GM10248 (cell line): ENCODE measurements at regions not wholly inside any gene's neighbourhood (a gene's known extent, or its start where the extent isn't known, plus 50 kb on each side); places are given as distances from the start of the nearest gene placed in this dataset.

Experiments used
- CTCF ChIA-PET: fragments of 300-600 bp; sonication (Branson Sonifier 250); formaldehyde crosslinking; extraction: SDS; loops from one replicate; lab custom pipeline; 2021; ENCODE audit warnings: antibody characterized with exemption; lab: Yijun Ruan, JAX
- POLR2A ChIA-PET: fragments of 350-650 bp; sonication (Branson Sonifier 250); formaldehyde crosslinking; extraction: SDS; loops from one replicate; lab custom pipeline; 2020; ENCODE audit warnings: antibody characterized with exemption; lab: Yijun Ruan, JAX
- DNase-seq: peaks from one replicate; pipeline ENCODE4 v3.0.0; 2012; ENCODE audit errors: extremely low spot score
- TF ChIP-seq, protein P1 (sequence below): IDR thresholded peaks from 2 replicates; pipeline ENCODE4 v1.5.1; 2012; ENCODE audit warnings: mild to moderate bottlenecking, low read depth; ENCODE audit errors: extremely low read depth, missing control alignments, control extremely low read depth

DNA sequence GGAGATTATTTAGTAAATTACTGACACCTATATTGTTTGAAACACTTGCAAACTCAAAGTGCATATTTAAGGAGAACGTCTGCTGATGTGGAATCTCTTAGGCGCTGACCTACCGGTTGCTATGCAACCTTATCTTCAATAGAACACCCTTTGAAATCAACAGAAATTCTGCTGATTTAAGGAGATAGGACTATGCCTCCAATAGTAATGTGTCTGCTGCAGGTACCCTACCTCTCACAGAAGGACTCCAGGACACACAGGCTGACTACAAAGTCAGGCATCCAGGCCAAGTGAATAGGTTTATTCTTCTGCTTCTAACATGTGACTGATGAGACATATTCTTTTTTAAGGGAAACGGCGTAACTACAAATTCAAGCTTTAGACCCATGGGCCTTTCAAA lies 311.7 kb downstream of the CBLN4 start:
- TF ChIP-seq, protein P1, sequence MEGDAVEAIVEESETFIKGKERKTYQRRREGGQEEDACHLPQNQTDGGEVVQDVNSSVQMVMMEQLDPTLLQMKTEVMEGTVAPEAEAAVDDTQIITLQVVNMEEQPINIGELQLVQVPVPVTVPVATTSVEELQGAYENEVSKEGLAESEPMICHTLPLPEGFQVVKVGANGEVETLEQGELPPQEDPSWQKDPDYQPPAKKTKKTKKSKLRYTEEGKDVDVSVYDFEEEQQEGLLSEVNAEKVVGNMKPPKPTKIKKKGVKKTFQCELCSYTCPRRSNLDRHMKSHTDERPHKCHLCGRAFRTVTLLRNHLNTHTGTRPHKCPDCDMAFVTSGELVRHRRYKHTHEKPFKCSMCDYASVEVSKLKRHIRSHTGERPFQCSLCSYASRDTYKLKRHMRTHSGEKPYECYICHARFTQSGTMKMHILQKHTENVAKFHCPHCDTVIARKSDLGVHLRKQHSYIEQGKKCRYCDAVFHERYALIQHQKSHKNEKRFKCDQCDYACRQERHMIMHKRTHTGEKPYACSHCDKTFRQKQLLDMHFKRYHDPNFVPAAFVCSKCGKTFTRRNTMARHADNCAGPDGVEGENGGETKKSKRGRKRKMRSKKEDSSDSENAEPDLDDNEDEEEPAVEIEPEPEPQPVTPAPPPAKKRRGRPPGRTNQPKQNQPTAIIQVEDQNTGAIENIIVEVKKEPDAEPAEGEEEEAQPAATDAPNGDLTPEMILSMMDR, result no peak
- ChIA-PET CTCF (no interaction called here), POLR2A (no interaction called here)
- DNase-seq, result no peak

DNA sequence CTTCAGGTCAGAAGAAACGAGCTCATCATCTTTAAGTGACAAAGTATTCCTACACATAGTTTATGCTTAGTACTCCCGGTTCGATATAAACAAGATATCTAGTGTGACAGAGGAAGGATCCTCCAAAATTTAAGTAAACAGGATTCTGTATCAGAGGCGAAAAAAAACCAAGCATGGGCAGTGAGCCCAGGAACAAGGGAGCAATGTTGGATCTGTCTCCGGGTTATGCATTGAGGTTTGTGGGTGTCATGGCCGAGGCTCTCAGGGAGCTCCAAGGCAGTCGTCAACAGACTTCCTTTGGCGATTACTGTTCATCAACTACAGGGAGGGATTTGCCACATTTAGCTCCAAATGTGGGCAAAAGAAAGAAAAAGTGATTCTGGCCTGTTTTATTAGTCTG lies 319.5 kb downstream of the CBLN4 start:
- ChIA-PET CTCF (interaction anchor here (1.1 kb wide), 1 partner anchor 10 kb away, joined by 3 read pairs; no protein-coding TSS in a partner anchor), POLR2A (no interaction called here)
- TF ChIP-seq, protein P1, result no peak

DNA sequence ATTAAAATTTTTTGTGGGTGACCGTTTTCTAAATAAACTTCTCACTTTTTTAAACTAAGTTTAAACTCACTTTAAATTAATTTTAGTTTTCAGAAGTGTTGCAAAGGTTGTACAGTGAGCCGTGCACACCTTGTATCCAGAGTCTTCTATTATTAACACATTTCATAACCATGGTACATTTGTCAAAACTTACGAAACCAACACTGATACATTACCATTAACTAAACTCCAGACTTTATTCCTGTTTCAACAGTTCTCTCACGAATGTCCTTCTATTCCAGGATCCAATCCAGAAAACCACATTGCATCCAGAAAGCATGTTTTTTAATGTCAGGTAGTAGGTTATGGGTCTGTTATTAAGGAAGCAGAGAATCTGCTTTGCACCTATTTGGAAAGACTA lies 319.9 kb downstream of the CBLN4 start:
- CTCF ChIA-PET, result interaction anchor here (1.1 kb wide), 1 partner anchor 10 kb away, joined by 3 read pairs; no protein-coding TSS in a partner anchor
- TF ChIP-seq, protein P1, result no peak
- DNase-seq, result no peak
- POLR2A ChIA-PET, result no interaction called here

More for the DNA sequence above, 319.5 kb downstream of the CBLN4 start:
- no peak for DNase-seq

DNA sequence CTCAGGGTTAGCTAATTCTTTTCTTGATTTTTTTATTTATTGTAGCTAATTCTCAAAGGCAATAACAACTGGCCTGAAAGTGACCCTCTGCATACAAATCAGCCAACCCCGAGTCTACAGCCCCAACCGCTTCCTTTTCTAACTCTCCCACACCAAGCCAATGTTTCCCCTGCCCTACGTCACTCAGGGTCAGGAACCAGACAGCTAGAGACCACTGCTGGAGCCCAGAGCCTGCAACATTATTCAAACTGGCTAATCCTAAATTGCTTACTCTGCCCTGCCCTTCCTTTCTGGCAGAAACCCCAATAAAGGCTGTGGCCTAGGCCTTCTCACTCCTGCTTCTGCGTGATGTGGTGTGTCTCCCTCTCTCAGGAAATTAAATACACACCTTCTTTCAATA lies 320.7 kb downstream of the CBLN4 start:
- ChIA-PET CTCF (interaction anchor here (1.4 kb wide), 1 partner anchor 9 kb away, joined by 4 read pairs; no protein-coding TSS in a partner anchor), POLR2A (no interaction called here)
- TF ChIP-seq, protein P1, result no peak
- DNase-seq, result no peak

DNA sequence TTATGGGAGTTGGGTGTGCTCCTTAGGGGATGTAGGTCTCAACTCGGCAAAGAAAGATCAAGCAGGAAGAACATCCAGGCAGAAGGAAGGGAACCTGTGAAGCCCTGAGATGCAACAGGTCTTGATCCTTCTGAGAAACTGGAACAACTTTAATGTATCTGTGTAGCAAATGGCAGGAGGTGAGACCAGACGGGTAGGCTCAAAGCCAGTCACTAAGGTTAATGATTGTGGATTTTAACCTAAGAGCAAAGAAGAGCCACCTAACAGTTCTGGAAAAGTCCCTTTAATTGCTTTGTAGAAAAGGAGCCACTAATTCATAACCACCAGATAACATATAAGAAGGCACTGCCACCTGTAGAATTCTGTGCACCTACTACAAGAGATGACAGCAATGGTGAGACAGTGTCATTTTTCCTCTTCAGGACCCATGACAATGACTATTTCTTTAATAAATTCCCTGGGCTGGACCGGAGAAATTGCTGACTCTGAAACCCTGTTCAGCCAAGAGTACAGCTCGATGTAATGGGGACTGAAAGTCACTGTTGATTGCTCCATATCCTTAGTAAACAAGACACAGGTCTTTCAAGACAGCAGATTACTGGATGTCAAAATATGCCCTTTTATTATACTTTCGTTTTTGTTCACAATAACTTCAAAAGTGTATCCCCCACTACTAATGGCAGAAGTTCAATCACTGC lies 326.2 kb downstream of the CBLN4 start:
- ChIA-PET POLR2A (no interaction called here), CTCF (no interaction called here)
- no peak for DNase-seq
- TF ChIP-seq, protein P1, result no peak

DNA sequence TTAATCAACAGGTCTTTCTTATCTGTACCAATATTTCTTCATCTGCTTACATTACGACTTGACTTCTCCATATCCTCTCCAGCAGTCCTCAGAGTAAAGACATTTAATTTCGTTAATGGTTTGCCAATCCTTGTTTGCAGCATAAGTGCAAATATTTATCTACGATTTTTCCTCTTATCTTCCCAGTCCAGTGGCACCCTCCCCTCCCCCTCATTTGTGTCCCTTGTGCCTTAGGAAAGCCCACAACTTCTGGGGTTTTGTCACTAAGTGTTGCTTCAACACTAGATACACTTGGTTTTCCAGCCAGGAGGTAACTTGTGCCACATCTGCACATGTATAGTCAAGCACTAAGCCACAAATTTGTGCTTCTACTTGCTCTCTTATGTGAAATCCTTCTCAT lies 327.2 kb downstream of the CBLN4 start:
- POLR2A ChIA-PET, result no interaction called here
- TF ChIP-seq, protein P1, result no peak
- DNase-seq, result no peak
- CTCF ChIA-PET, result no interaction called here
